ENCODE measurements at regions not wholly inside any gene's neighbourhood (a gene's known extent, or its start where the extent isn't known, plus 50 kb on each side); places are given as distances from the start of the nearest gene placed in this dataset.

GRCh38 chr2:222127660-222128059 is 171.1 kb downstream of the PAX3 start:
- Mint-ChIP-seq H3K4me3 (no peak overlapping the region), H3K9me3 (no peaks in the 10 kb centered on the region; the same call in 2 of the 3 replicates), H3K27me3 (ENCODE audit: insufficient read depth, low read depth, poor library complexity) (no peaks in the 10 kb centered on the region), H3K27ac (no peak overlapping the region), H3K36me3 (ENCODE audit: low read depth) (no peaks in the 10 kb centered on the region), H3K4me1 (no peaks in the 10 kb centered on the region)
- Histone ChIP-seq H2AFZ (no peak overlapping the region), H3K36me3 (ENCODE audit: insufficient read depth) (no peaks in the 10 kb centered on the region), H3F3A (replicated peaks; ENCODE audit: low read depth) (no peaks in the 10 kb centered on the region), H3K79me2 (replicated peaks; ENCODE audit: insufficient read depth) (no peaks in the 10 kb centered on the region), H3K4me2 (no peak overlapping the region), H3K4me1 (ENCODE audit: insufficient read depth) (no peaks in the 10 kb centered on the region), H3K27ac (ENCODE audit: low read depth) (no peak overlapping the region), H3K9me2 (ENCODE audit: insufficient read depth) (no peaks in the 10 kb centered on the region), H4K20me1 (replicated peaks; ENCODE audit: insufficient read depth) (no peaks in the 10 kb centered on the region), H3K27me3 (ENCODE audit: insufficient read depth) (no peaks in the 10 kb centered on the region), H3K4me3 (no peak overlapping the region)
- TF ChIP-seq ZNF462 (CRISPR knock-in tag; IDR thresholded peaks at IDR 0.05) (no peak), CREB1 (CRISPR knock-in tag; IDR thresholded peaks at IDR 0.05; ENCODE audit: low read depth) (no peak), ZNF114 (CRISPR knock-in tag; IDR thresholded peaks at IDR 0.05) (no peak), ETS1 (IDR thresholded peaks at IDR 0.05) (no peak), POLR2AphosphoS5 (IDR thresholded peaks at IDR 0.05; ENCODE audit: low read depth) (no peak)
- DNase-seq (ENCODE audit: low spot score) (no peak), ATAC-seq (no peak)

- no peaks in the 10 kb centered on the region for H3K9me3 Mint-ChIP-seq
- no peaks in the 10 kb centered on the region for H3K9me2 ChIP-seq (ENCODE audit: insufficient read depth)
- H3K4me3 ChIP-seq: no peak overlapping the region
- no peak overlapping the region for H3K27ac ChIP-seq (ENCODE audit: low read depth)
- no peaks in the 10 kb centered on the region for H3K4me1 Mint-ChIP-seq
- H3K4me1 ChIP-seq (ENCODE audit: insufficient read depth): no peaks in the 10 kb centered on the region
- DNase-seq (ENCODE audit: low spot score) (no peak), ATAC-seq (no peak)
- no peaks in the 10 kb centered on the region for H3K36me3 ChIP-seq (ENCODE audit: insufficient read depth)
- no peak overlapping the region for H3K4me2 ChIP-seq
- H3K27ac Mint-ChIP-seq: no peak overlapping the region
- no peaks in the 10 kb centered on the region for H3F3A ChIP-seq (replicated peaks; ENCODE audit: low read depth)
- H3K79me2 ChIP-seq (replicated peaks; ENCODE audit: insufficient read depth): no peaks in the 10 kb centered on the region
- no peak overlapping the region for H3K4me3 Mint-ChIP-seq
- H2AFZ ChIP-seq: no peak overlapping the region
- H4K20me1 ChIP-seq (replicated peaks; ENCODE audit: insufficient read depth): no peaks in the 10 kb centered on the region
- no peaks in the 10 kb centered on the region for H3K27me3 ChIP-seq (ENCODE audit: insufficient read depth)
- H3K36me3 Mint-ChIP-seq (ENCODE audit: low read depth): no peaks in the 10 kb centered on the region
- H3K27me3 Mint-ChIP-seq (ENCODE audit: insufficient read depth, low read depth, poor library complexity): no peaks in the 10 kb centered on the region
- TF ChIP-seq EZH2 (IDR thresholded peaks at IDR 0.05; ENCODE audit: low read depth, unreplicated experiment) (no peak), NANOG (IDR thresholded peaks at IDR 0.05; ENCODE audit: borderline replicate concordance) (no peak), EZH2phosphoT487 (IDR thresholded peaks at IDR 0.05; ENCODE audit: unreplicated experiment) (no peak), STAT1 (IDR thresholded peaks at IDR 0.05; ENCODE audit: unreplicated experiment) (no peak), CTCF (conservative IDR thresholded peaks at IDR 0.05; ENCODE audit: low read depth in 2 of 2) (no peak), ZNF331 (CRISPR knock-in tag; IDR thresholded peaks at IDR 0.05; ENCODE audit: low read depth) (no peak), CREB1 (CRISPR knock-in tag; IDR thresholded peaks at IDR 0.05; ENCODE audit: low read depth) (no peak)
These were observed 177.9 kb downstream of the PAX3 start for GRCh38 chr2:222120933-222121332.
